ENCODE measurements at regions not wholly inside any gene's neighbourhood (a gene's known extent, or its start where the extent isn't known, plus 50 kb on each side); places are given as distances from the start of the nearest gene placed in this dataset.

DNA sequence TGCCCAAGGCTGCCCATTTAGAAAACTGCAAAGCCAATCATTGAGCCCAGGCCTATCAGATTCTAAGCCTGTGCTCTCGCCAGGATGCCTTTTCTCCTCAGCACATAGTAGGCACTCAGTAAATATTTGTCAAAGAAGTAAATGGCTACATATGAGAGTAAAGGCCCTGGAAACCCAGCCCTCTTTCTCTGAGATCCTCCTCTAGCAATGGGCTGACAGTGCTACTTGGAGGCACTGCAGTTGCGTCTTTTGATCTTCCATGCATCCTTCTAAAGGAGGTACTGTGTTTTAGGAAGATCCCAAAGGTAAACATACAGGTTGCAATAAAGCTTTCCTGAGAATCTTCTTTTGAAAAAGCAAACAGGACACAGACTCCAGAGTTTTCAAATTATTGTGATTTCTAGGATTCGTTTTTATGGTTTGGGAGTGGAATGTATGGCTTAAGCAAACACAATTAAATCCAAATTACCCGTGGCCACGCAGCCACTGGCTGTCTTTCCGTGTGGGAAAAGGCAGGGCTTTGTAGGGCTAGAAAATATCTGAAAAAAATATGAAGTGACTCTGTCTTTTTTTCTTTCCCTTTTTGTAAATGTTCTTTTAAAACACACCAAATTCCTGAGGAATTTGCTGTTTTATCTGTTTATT, 151.3 kb upstream of the BMPER start:
- TF ChIP-seq, protein P1, sequence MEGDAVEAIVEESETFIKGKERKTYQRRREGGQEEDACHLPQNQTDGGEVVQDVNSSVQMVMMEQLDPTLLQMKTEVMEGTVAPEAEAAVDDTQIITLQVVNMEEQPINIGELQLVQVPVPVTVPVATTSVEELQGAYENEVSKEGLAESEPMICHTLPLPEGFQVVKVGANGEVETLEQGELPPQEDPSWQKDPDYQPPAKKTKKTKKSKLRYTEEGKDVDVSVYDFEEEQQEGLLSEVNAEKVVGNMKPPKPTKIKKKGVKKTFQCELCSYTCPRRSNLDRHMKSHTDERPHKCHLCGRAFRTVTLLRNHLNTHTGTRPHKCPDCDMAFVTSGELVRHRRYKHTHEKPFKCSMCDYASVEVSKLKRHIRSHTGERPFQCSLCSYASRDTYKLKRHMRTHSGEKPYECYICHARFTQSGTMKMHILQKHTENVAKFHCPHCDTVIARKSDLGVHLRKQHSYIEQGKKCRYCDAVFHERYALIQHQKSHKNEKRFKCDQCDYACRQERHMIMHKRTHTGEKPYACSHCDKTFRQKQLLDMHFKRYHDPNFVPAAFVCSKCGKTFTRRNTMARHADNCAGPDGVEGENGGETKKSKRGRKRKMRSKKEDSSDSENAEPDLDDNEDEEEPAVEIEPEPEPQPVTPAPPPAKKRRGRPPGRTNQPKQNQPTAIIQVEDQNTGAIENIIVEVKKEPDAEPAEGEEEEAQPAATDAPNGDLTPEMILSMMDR (IDR thresholded peaks at IDR 0.05), result no peak
- TF ChIP-seq POLR2A (IDR thresholded peaks at IDR 0.05), result no peak

Data from suprapubic skin (tissue), 3 donors.